Left kidney (tissue), 1 donor: ENCODE measurements at regions not wholly inside any gene's neighbourhood (a gene's known extent, or its start where the extent isn't known, plus 50 kb on each side); places are given as distances from the start of the nearest gene placed in this dataset.

Source experiments
- DNase-seq: peaks from one replicate; pipeline ENCODE4 v3.0.0-alpha.2; 2013

GRCh38 chr3:144295613-144296012 lies 324.0 kb downstream of the DIPK2A start:
- DNase-seq: no peak

DNA sequence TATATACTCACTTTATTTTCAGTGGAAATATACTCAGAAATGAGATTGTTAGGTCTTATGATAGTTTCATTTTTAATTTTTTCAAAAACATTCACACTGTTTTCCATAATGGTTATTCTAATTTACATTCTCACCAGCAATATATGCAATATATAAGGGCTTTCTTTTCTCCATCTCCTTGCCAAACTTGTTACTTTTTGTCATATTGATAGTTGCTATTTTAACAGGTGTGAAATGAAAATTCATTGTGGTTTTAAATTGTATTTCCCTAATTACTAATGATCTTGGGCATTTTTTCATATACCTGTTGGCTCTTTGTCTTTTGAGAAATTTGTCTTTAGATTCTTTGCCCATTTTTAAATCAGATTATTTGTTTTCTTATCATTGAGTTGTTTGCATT lies 325.2 kb downstream of the DIPK2A start:
- no peak for DNase-seq

DNA sequence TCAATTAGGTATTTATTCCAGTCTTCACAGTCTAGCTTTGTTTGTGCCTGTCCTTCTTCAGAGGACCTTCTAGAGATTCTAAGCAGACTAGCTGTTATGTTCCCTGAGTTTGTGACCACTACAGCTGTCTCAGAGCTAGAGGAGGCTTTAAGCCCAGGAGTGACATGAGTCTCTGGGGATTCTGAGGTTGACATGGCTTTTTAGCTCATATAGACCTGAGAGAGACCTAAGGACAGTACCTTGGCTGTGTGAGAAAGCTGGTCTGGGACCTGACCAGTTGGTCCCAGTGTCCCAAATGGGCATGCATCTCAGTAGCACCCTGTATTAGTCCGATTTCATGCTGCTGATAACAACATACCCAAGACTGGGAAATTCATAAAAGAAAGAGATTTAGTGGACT lies 330.2 kb downstream of the DIPK2A start:
- DNase-seq: no peak

DNA sequence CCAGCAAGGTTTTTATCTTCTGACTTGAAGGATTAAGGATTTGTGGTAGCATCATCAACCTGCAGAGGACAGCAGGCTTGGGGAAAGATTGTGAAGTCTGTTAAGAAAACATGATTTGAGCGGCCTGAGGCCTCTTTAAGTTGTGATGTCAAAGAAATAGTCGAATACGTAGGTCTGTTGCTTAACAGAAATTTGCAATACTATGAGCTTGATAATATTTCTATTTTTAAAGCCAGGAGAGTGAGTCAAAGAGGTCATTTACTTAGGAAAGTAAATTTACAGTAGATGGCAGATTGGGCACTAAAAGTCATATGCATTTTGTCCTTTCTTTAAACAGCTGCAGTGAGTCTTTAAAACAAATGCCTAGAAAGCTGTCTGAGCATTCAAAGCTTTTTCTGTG lies 336.3 kb downstream of the DIPK2A start:
- DNase-seq: no peak

DNA sequence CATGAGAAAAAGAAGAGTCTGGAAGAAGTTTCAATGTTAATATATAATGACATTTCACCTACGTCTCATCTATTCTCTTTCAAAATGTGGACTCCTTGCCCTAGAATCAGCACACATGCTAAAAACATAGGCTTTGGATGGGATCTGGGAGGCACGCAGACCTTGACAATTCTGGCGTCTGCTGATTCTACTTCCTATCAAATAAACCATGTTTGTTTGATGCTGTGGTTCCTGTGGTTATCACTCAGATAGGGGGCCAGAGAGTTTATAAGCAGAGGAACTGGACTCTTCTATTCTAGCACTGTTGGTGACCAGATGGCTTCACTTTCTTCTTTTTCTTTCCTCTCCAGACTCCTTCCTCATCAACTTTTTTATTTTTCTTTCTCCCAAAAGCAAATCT lies 336.8 kb downstream of the DIPK2A start:
- no peak for DNase-seq

GRCh38 chr3:144312702-144313101 lies 341.1 kb downstream of the DIPK2A start:
- DNase-seq: no peak

GRCh38 chr3:144314946-144315345 lies 343.3 kb downstream of the DIPK2A start:
- DNase-seq: no peak

DNA sequence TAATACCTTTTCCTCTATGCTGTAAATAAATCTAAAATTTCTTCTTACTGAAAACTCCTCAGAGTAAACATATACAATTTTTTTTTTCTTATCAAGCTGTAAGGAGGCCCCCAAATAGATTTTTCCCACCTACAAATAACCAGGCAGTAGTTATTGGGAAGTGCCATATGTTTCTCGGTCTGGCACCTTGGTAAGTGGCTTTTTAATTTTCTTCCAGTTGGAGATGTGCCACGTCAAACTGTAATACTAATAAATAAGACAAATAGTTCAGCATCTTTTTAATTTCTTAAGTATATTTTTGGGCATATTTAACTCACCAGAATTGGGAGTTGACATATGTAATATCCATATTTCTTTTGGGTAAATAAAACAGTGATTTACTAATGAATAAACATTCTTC lies 346.3 kb downstream of the DIPK2A start:
- no peak for DNase-seq

DNA sequence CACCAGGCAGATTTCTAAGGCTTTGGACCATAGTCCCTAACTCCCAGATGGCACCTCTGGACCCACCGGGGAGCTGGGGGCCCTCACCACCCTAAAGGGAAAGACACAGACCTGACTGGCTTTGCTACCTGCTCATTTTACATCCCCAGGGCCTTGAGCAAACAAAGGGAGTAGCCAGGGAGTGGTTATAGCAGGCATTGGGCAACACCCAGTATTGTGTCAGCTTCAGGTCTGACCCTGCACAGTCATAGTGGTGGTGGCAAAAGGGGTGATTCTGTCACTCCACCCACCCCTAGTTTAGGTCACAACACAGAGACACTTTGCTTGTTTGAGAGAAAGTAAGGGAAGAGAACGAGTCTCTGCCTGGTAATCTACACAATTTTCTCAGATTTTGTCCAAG lies 352.5 kb downstream of the DIPK2A start:
- DNase-seq: no peak

DNA sequence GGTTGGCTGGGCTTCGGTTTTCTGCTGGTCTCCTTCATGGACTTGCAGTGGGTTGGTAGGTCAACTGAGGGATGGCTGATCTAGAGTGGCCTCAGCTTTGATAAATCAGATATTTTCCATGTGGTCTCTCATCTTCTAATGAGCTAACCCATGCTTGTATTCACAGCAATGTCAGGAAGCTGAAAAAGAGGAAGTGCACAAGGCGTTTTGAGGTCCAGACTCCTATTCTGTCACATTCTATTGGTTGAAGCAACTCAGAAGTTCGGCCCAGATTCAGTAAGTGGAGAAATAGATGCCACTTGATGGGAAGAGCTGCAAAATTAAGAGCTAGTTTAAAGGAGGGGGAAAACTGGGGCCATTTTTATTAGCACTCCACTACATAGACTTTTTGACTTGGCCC lies 361.2 kb downstream of the DIPK2A start:
- no peak for DNase-seq

DNA sequence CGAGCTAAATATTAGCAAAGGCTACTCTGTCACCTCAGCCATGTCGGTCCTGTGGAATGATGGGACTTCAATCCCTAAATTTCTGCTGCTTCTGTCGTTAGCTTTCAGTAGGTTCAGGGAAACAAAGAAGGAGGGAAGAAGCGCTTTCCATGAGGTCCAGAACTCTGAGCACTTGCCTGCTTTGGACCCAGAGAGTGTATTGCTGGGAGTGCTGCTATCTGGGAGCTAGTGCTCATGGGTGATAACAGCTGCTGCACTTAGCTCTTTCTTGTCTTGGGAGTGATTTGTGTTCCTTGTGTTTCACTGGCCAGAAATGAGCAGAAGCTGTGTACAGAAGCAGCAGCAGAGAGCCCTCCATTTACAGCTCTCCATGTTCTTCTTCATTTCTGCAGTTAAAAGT lies 369.8 kb downstream of the DIPK2A start:
- no peak for DNase-seq

DNA sequence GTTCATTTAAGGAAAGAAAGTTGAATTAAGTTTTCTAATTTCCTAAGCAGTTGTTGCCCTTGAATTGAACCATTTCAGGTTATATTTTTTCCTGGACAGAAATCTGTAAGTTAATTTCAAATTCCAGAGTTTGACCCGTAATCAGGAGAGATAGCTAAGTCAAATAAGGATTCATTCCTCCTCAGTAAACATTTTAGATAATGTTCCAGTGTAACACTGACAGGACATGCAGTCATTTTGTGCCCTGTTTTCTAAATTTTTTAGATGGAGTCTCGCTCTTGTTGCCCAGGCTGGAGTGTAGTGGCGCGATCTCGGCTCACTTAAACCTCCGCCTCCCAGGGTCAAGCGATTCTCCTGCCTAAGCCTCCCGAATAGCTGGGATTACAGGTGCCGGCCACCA lies 371.7 kb downstream of the DIPK2A start:
- DNase-seq: no peak

DNA sequence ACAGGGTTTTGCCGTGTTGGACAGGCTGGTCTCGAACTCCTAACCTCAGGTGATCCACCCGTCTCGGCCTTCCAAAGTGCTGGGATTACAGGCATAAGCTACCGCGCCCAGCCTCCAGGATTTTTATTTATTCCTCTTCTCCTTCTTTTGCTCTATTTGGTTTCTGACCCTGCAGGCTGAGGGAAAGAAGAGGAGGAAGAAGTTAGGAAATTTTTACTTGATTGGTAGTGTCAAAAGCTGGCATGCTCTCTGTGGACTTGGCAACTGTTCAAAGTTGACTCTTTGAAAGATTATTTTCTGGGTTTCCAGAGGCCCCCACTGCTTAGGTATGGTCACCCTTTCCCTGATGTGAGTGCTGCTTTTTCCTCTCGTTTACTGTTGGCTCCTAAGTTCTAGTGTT lies 372.2 kb downstream of the DIPK2A start:
- DNase-seq: no peak

GRCh38 chr3:144344925-144345548 lies 373.4 kb downstream of the DIPK2A start:
- DNase-seq: no peak

DNA sequence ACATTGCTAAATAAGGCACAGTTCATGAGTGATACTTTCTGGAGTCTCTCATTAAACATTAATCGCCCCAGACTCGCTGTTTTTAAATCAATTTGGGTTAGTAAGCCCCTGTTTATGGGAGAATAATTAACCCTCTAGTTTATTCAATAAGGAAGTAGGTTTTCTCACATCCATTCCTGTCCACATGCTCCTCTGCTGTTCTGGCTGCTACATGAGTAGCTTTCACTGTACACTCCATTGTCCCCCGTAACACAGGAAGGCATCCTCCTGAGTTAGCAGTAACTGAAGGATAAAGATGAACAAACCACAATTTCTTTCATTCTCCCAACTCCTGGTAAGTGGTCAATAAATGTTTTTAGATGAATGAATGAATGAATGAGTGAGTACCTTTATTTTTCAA lies 378.5 kb downstream of the DIPK2A start:
- DNase-seq: no peak

DNA sequence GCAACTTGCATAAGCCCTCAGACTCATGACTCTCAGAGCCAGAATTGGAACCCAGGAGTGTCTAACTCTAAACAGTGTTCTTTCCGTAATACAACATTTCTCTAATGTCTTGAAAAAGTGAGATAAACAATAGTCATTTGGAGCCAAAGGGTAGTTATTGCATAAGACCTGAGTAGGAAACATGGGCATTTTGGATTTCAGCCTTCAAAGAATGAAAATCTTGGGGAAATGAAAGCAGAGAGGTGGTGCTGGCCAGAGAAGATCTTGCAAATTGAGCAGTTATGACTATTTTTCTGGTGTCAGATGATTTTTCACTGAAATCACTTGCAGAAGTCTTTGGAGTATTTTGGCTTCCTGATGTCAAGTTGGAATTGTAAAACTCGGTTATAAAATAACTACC lies 379.4 kb downstream of the DIPK2A start:
- no peak for DNase-seq

GRCh38 chr3:144351773-144352365 lies 380.2 kb downstream of the DIPK2A start:
- no peak for DNase-seq

DNA sequence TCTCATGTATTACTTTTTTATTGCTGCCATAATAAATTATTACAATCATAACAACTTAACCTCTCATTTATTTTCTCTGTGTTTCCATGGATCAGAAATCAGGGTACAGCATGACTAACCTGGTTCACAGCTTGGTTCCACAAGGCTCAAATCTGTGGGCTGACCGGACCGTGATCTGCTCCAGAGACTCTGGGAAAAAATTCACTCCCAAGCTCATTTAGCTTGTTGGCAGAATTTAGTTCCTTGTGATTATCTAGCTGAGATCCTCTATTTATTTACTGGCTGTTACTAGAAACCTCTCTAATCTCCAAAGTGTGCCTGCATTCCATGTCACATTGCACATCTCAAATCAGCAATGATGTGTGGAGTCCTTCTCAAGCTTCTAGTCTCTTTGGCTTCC lies 386.6 kb downstream of the DIPK2A start:
- no peak for DNase-seq

DNA sequence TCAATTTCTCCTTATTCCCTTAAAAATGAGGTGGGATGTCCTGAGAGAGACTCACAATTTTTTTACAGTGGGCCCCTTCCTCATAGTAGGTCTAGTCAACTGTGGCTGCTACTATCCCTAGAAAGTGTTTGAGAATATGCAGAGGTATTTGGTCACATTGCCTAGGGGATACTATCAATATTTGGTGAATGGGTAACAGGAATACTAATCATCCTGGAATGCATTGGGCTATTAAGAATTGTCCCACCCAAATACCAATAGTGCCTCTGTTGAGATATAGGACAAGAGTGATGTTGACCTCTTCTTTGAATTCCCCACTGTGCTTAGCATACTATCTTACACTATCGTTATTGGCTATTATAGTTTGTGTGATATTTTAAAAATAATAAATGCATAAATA lies 389.4 kb downstream of the DIPK2A start:
- DNase-seq: no peak

DNA sequence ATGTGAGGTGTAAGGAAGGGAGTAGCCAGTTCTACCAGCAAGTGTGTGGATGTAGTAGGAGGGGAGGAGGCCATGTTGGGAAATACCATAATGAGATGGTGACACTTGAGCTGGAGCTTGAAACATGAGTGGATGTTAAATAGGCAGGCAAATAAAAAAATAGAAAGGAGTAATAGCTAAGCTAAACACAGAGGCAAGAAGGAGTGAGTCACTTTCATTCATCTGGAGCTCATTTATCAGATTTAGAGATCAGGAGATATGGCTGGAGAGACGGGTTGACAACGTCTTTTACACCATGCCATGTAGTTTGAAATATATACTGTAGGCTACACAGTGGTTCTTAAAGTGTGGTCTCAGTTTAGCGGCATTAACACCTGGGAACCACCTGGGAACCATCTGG lies 390.5 kb downstream of the DIPK2A start:
- no peak for DNase-seq

DNA sequence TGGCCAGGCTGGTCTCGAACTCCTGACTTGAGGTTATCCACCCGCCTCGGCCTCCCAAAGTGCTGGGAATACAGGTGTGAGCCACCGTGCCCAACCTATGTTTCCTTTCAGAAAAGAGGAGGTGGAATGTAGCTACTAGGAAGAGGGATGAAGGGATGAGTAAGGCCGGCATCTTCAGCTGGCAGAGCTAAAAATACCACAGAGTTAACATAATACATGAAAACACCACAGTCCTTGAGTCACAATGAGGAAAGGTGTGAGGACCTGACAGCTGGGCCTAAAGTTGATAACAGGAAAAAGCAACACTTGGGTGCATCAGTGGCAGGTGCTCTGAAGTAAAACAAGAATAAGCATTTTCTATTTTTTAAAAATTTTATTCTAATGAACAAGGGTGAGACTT lies 392.2 kb downstream of the DIPK2A start:
- no peak for DNase-seq

- no peak for DNase-seq
Measured at GRCh38 chr3:144364737-144365136, 393.1 kb downstream of the DIPK2A start.

GRCh38 chr3:144369129-144369879 lies 397.7 kb downstream of the DIPK2A start:
- DNase-seq: no peak

DNA sequence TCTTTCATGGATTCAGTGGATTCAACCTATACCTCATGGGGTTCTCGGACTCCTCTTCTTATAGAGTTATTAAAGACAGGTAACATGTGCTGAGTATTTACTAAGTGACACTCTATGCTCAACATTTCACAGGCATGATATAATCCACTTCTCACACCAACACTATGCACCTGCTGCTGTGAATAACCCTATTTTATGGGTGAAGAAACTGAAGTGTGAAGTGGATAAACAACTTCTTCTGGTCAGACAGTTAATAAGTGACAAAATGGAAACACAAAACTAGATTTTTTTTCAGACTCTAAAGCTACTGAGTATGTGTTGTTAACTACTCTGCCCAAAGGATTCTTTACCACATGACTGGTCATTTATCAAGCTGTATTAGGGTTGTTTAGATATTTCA lies 403.5 kb downstream of the DIPK2A start:
- no peak for DNase-seq
